DOHH2 (cell line): ENCODE measurements at regions not wholly inside any gene's neighbourhood (a gene's known extent, or its start where the extent isn't known, plus 50 kb on each side); places are given as distances from the start of the nearest gene placed in this dataset.
"Not testable (repeated sequence)": the region's sequence is repeated elsewhere in the genome, so short reads cannot be mapped to it uniquely, and the experiment has no call there.

ENCODE experiments used
- H3F3A ChIP-seq: fragments of 200-600 bp; sonication (generic), shearing (Covaris generic); 2 replicates; pipeline ENCODE4 v1.6.0; 2016; ENCODE audit warnings: antibody characterized with exemption, mild to moderate bottlenecking; ENCODE audit not compliant: control insufficient read depth, insufficient read depth
- H3K27ac ChIP-seq: fragments of 200-600 bp; sonication (generic); 2 replicates; pipeline ENCODE4 v1.5.1; 2014; ENCODE audit warnings: low read depth, mild to moderate bottlenecking, low read length, moderate library complexity
- H3K27me3 ChIP-seq: fragments of 200-600 bp; sonication (generic); 2 replicates; pipeline ENCODE4 v1.6.1; 2014; ENCODE audit warnings: mild to moderate bottlenecking, low read length, mixed read lengths; ENCODE audit not compliant: control insufficient read depth
- H3K36me3 ChIP-seq: fragments of 200-600 bp; sonication (generic); 2 replicates; pipeline ENCODE4 v1.6.1; 2014; ENCODE audit warnings: mild to moderate bottlenecking, low read length, moderate library complexity, mixed read lengths; ENCODE audit not compliant: control insufficient read depth
- H3K4me1 ChIP-seq: fragments of 200-600 bp; sonication (generic); 2 replicates; pipeline ENCODE4 v1.6.1; 2014; ENCODE audit warnings: mild to moderate bottlenecking, low read length, mixed read lengths; ENCODE audit not compliant: control insufficient read depth
- H3K4me2 ChIP-seq: fragments of 200-600 bp; sonication (generic); 2 replicates; pipeline ENCODE4 v1.6.0; 2014; ENCODE audit warnings: mild to moderate bottlenecking, low read length, moderate library complexity
- H3K4me3 ChIP-seq: fragments of 200-600 bp; sonication (generic); 2 replicates; pipeline ENCODE4 v1.5.1; 2014; ENCODE audit warnings: mild to moderate bottlenecking, low read length, mixed read lengths
- H3K79me2 ChIP-seq: fragments of 200-600 bp; sonication (generic); 2 replicates; pipeline ENCODE4 v1.6.1; 2014; ENCODE audit warnings: mild to moderate bottlenecking, low read length, mixed read lengths; ENCODE audit not compliant: control insufficient read depth
- H3K9me2 ChIP-seq: fragments of 200-600 bp; sonication (generic); replicated peaks from 2 replicates; pipeline ENCODE4 v1.6.1; 2014; ENCODE audit warnings: mild to moderate bottlenecking, low read length, mixed read lengths; ENCODE audit not compliant: control insufficient read depth
- H3K9me3 ChIP-seq: fragments of 200-600 bp; sonication (generic); 2 replicates; pipeline ENCODE4 v1.6.1; 2014; ENCODE audit warnings: antibody characterized with exemption, low read length, mixed read lengths; ENCODE audit not compliant: control insufficient read depth, insufficient read depth
- H4K20me1 ChIP-seq: fragments of 200-600 bp; sonication (generic); 2 replicates; pipeline ENCODE4 v1.6.0; 2014; ENCODE audit warnings: low read depth, mild to moderate bottlenecking, antibody characterized with exemption, low read length, moderate library complexity; ENCODE audit not compliant: control insufficient read depth, insufficient read depth
- EZH2phosphoT487 ChIP-seq: fragments of 200-600 bp; sonication (generic); IDR thresholded peaks from 2 replicates; pipeline ENCODE4 v1.6.1; 2017; ENCODE audit warnings: borderline replicate concordance, mild to moderate bottlenecking, antibody characterized with exemption, low read length, moderate library complexity, mixed read lengths
- TF ChIP-seq, protein P1 (sequence below): fragments of 200-600 bp; sonication (generic); IDR thresholded peaks from one replicate; pipeline ENCODE4 v1.5.1; 2014; ENCODE audit warnings: antibody characterized with exemption, mild to moderate bottlenecking, low read depth, low read length; ENCODE audit not compliant: poor library complexity, severe bottlenecking

DNA sequence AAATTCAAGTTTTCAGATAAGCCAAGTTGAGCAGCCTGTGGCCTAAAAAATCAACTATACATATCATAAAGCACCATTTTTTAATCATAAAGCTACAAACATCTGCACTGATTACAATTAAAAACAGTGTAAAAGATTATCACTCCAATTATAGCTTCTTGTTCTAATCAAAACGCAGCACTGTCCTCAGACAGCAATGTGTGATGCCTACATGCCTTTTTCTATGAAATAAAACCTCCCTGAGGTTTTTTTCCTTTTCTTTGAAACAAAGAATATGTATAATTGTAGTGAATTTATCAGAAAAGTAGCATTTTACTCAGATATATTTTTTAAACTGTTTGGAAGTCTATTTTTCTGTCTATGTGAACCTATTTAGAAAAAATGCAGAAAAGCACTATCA is 366.1 kb upstream of the CCNH start:
- Histone ChIP-seq H4K20me1 (no peaks in the 10 kb centered on the region), H3K9me3 (no peaks in the 10 kb centered on the region), H3K4me2 (no peak overlapping the region), H3K4me3 (no peak overlapping the region), H3K9me2 (no peaks in the 10 kb centered on the region), H3K79me2 (no peaks in the 10 kb centered on the region), H3K36me3 (no peaks in the 10 kb centered on the region), H3F3A (no peaks in the 10 kb centered on the region), H3K27ac (no peak overlapping the region), H3K27me3 (no peaks in the 10 kb centered on the region), H3K4me1 (peaks cover 28% of the 10 kb centered on the region)
- TF ChIP-seq, protein P1, sequence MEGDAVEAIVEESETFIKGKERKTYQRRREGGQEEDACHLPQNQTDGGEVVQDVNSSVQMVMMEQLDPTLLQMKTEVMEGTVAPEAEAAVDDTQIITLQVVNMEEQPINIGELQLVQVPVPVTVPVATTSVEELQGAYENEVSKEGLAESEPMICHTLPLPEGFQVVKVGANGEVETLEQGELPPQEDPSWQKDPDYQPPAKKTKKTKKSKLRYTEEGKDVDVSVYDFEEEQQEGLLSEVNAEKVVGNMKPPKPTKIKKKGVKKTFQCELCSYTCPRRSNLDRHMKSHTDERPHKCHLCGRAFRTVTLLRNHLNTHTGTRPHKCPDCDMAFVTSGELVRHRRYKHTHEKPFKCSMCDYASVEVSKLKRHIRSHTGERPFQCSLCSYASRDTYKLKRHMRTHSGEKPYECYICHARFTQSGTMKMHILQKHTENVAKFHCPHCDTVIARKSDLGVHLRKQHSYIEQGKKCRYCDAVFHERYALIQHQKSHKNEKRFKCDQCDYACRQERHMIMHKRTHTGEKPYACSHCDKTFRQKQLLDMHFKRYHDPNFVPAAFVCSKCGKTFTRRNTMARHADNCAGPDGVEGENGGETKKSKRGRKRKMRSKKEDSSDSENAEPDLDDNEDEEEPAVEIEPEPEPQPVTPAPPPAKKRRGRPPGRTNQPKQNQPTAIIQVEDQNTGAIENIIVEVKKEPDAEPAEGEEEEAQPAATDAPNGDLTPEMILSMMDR, result no peak
- no peak for TF ChIP-seq EZH2phosphoT487

DNA sequence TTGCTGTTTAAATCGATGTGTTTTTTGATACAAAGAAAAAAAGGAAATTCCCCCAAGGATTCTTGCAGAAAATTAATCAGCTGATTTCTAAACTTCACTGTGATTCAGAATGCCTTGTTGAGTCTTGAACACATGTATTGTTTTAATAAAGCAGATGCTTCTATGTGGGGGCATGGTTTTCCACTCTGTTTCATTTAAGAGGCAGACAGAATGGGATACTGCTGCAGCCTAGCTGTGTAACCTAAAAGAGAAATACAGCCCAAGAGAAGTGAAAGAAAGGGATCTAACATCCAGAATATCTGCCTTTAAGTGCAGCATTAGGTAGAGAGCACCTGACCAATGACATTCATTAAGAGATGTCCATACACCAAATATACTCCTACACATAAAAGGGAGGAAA is 365.1 kb upstream of the CCNH start:
- Histone ChIP-seq H4K20me1 (no peaks in the 10 kb centered on the region), H3K4me1 (peaks cover 22% of the 10 kb centered on the region), H3K9me3 (no peaks in the 10 kb centered on the region), H3F3A (no peaks in the 10 kb centered on the region), H3K27ac (no peak overlapping the region), H3K9me2 (no peaks in the 10 kb centered on the region), H3K27me3 (no peaks in the 10 kb centered on the region), H3K4me3 (no peak overlapping the region), H3K79me2 (no peaks in the 10 kb centered on the region), H3K4me2 (no peak overlapping the region), H3K36me3 (no peaks in the 10 kb centered on the region)
- no peak for TF ChIP-seq EZH2phosphoT487
- TF ChIP-seq, protein P1, result no peak

DNA sequence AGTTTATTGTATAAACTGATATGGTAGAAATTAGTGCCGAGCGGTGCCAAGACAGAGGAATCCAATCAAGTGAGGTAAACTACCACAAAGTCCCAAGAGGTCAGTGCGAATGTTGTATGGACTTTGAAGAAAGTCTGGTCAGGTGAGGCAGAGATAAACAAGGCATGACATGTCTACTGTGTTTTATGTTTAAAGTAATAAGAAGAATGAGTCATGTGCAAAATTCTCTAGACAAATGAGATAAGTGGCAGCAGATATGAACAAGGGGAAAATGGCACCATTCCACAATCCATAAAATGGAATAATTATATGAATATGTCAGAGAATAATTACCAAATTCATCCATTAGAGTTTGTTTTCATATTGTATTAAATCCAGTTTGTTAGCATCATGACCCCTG is 364.1 kb upstream of the CCNH start:
- Histone ChIP-seq H3K9me2 (no peaks in the 10 kb centered on the region), H3K79me2 (no peaks in the 10 kb centered on the region)
- TF ChIP-seq EZH2phosphoT487, result no peak
- TF ChIP-seq, protein P1, result no peak

DNA sequence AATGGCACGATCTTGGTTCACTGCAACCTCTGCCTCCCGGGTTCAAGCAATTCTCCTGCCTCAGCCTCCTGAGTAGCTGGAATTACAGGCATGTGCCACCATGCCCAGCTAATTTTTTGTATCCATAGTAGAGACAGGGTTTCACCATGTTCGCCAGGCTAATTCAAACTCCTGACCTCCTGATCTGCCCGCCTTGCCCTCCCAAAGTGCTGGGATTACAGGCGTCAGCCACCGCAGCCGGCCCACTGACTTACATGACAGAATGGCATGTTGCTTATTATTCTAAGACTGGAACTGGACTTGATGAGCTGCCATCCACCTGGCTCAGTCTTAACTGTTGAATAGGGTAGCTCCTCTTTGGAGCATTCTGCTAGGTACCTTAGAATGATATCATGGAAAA is 363.6 kb upstream of the CCNH start:
- H3K4me3 ChIP-seq, H3K4me1 ChIP-seq, H3K27me3 ChIP-seq, H3K27ac ChIP-seq, H3K4me2 ChIP-seq, H3K36me3 ChIP-seq, H3K9me3 ChIP-seq, H3K9me2 ChIP-seq, H3K79me2 ChIP-seq, H3F3A ChIP-seq, H4K20me1 ChIP-seq: not testable (repeated sequence)

More for the DNA sequence above, 364.1 kb upstream of the CCNH start:
- H3K9me3 ChIP-seq, result no peaks in the 10 kb centered on the region
- no peaks in the 10 kb centered on the region for H3K36me3 ChIP-seq
- H3K27ac ChIP-seq, result no peak overlapping the region
- peaks cover 11% of the 10 kb centered on the region for H3K4me1 ChIP-seq
- H3K4me2 ChIP-seq, result no peak overlapping the region
- no peaks in the 10 kb centered on the region for H3K27me3 ChIP-seq
- no peaks in the 10 kb centered on the region for H4K20me1 ChIP-seq
- H3K4me3 ChIP-seq, result no peak overlapping the region
- no peaks in the 10 kb centered on the region for H3F3A ChIP-seq
